ENCODE measurements at regions not wholly inside any gene's neighbourhood (a gene's known extent, or its start where the extent isn't known, plus 50 kb on each side); places are given as distances from the start of the nearest gene placed in this dataset.

GRCh38 chr11:115556984-115557383, 52.8 kb upstream of the CADM1 start:
- DNase-seq, result no peak

GRCh38 chr11:115555336-115556090, 51.3 kb upstream of the CADM1 start:
- DNase-seq, result no peak

Data from activated CD8-positive, alpha-beta memory T cell treated with anti-CD3 and anti-CD28 coated beads for 24 hours (primary cell).